RWPE1 (cell line): ENCODE measurements at regions not wholly inside any gene's neighbourhood (a gene's known extent, or its start where the extent isn't known, plus 50 kb on each side); places are given as distances from the start of the nearest gene placed in this dataset.

Source experiments
- CTCF ChIA-PET: fragments of 350-600 bp; sonication (Branson Sonifier 250); formaldehyde crosslinking; extraction: SDS; loops from one replicate; lab custom pipeline; 2021; lab: Yijun Ruan, JAX
- POLR2A ChIA-PET: fragments of 400-600 bp; formaldehyde crosslinking; extraction: SDS; loops from one replicate; lab custom pipeline; 2020; ENCODE audit warnings: antibody characterized with exemption; ENCODE audit not compliant: low non-redundant PET; lab: Yijun Ruan, JAX
- DNase-seq: peaks from one replicate; pipeline ENCODE4 v3.0.0; 2012; ENCODE audit warnings: low spot score
- H3K27ac ChIP-seq: fragments of 450-650 bp; 2 replicates; pipeline ENCODE4 v1.5.1; 2017
- TF ChIP-seq, protein P1 (sequence below): fragments of 450-650 bp; conservative IDR thresholded peaks from 2 replicates; pipeline ENCODE4 v1.5.1; 2017; ENCODE audit warnings: low read depth, mild to moderate bottlenecking

DNA sequence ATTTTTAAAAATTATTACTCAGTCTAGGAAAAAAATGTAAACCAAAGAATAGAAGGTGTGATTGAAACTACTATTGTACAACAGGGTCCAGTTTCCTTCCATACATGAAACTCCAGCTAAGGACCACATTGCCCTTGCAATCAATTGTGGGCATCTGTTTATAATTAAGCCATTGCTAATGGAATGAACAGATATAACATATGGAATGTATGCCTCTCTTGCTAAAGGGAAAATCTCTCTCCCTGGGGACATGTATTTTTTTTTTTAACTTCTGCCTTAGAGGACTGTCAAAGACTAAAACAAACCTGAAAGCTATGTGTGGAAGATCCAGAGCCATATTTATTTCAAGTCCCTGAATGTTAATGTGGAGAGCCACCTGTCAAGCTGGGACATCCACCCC is 336.8 kb upstream of the MANEA start:
- CTCF ChIA-PET = interaction anchor here (0.7 kb wide), 1 partner anchor 469 kb away, joined by 3 read pairs; no protein-coding TSS in a partner anchor
- TF ChIP-seq, protein P1, sequence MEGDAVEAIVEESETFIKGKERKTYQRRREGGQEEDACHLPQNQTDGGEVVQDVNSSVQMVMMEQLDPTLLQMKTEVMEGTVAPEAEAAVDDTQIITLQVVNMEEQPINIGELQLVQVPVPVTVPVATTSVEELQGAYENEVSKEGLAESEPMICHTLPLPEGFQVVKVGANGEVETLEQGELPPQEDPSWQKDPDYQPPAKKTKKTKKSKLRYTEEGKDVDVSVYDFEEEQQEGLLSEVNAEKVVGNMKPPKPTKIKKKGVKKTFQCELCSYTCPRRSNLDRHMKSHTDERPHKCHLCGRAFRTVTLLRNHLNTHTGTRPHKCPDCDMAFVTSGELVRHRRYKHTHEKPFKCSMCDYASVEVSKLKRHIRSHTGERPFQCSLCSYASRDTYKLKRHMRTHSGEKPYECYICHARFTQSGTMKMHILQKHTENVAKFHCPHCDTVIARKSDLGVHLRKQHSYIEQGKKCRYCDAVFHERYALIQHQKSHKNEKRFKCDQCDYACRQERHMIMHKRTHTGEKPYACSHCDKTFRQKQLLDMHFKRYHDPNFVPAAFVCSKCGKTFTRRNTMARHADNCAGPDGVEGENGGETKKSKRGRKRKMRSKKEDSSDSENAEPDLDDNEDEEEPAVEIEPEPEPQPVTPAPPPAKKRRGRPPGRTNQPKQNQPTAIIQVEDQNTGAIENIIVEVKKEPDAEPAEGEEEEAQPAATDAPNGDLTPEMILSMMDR = no peak
- no peak overlapping the region for H3K27ac ChIP-seq
- DNase-seq = no peak
- POLR2A ChIA-PET = no interaction called here

DNA sequence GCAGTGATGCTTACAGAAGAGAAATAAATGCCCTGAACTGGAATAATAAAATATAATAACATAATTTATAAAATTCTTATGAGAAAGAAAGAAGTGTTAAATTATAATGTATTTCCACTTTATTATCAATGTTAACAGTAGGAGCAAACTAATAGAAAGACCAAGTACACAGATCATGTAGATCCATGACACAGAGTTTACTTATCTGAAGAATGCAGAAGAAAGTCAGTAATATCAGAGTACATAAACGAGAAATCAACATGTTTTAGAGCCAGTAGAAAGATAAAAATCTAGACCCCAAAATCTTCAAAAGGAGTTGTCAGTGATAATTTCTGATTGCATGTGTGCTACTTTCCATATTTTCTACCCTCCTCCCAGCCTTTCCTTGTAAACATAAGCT is 334.8 kb upstream of the MANEA start:
- H3K27ac ChIP-seq = no peak overlapping the region
- TF ChIP-seq, protein P1 = no peak
- POLR2A ChIA-PET = no interaction called here
- CTCF ChIA-PET = no interaction called here
- DNase-seq = no peak

DNA sequence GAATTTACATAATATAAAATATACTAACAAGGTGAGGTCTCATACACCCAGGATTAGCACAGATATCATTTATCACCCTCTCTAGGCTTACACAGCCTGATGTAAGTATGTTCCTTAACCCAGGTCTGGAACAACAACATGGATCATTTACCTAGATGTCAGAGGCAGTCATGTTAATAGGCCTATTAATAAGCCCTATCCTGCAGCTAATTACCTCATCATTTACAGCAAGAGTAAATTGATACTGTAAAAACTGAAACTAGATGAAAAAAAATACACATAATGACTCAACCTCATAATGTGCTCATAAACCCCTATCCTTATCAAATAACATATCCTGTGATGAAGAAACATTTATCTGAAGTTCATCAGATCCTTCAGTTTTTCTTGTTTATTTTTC is 334.3 kb upstream of the MANEA start:
- H3K27ac ChIP-seq = no peak overlapping the region
- CTCF ChIA-PET = no interaction called here
- TF ChIP-seq, protein P1 = no peak
- POLR2A ChIA-PET = no interaction called here
- DNase-seq = no peak

DNA sequence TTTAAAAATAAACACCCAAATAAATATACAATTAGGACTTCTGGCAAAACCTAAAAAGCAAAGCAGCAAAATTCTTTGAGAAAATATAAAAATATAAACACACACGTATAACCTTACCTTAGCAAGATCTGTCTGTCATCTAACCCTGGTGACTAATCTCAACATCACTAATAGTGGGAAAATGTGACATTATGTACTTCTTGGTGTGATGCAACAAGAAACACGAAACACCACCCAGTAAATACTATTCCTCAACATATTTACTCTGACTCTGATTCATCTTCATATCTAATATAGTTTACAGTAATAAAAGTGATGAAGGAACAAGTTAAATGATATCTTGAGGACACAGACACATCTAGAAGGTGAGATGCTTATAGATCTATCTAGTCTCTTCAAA is 332.6 kb upstream of the MANEA start:
- TF ChIP-seq, protein P1 = no peak
- no peak for DNase-seq
- H3K27ac ChIP-seq = no peak overlapping the region
- POLR2A ChIA-PET = no interaction called here
- CTCF ChIA-PET = no interaction called here

DNA sequence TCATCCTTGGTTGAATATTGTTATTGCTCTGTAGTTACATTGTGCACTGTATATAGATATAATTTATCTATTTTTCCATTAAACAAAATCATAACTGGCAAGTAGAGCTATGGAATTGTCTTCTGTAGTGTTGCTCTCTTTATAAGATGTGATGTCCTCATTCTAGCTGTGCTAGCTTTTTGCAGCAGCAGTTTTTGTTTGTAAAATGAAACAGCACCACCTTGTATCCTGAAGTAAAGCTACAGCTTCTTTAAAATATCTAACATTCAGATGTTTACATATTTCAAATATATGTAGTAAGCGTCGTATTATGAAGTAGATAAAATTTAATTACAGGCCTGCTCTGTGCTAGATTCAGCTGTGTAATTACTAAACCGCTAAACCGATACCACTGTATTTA is 328.8 kb upstream of the MANEA start:
- CTCF ChIA-PET = interaction anchor here (0.5 kb wide), 1 partner anchor 1494 kb away, joined by 3 read pairs; no protein-coding TSS in a partner anchor
- DNase-seq = no peak
- no peak overlapping the region for H3K27ac ChIP-seq
- POLR2A ChIA-PET = no interaction called here
- TF ChIP-seq, protein P1 = no peak

DNA sequence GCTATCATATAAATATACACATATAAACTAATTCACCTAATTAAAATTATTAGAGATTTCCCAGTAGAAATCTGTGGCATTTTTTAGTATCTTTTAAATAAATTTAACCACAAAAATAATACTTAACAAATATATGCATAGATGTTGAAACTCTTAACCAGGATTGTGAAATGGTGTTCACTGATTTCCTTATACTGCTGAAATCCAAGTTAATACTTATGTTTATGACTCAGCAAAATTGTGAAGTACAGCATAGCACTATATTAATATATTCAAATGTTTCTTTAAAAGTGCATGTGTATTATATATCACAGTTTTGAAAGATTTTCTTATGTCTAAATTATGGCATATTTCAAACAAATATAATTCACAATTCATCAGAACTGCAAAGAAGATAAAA is 328.2 kb upstream of the MANEA start:
- no peak overlapping the region for H3K27ac ChIP-seq
- POLR2A ChIA-PET = no interaction called here
- DNase-seq = no peak
- CTCF ChIA-PET = no interaction called here
- TF ChIP-seq, protein P1 = no peak
